ENCODE measurements at regions not wholly inside any gene's neighbourhood (a gene's known extent, or its start where the extent isn't known, plus 50 kb on each side); places are given as distances from the start of the nearest gene placed in this dataset.

- no peak for DNase-seq
These were observed 229.7 kb downstream of the FOXA2 start for GRCh38 chr20:22354647-22355046.

- DNase-seq: no peak
These were observed 230.8 kb downstream of the FOXA2 start for GRCh38 chr20:22353586-22353985.

GRCh38 chr20:22352019-22352418 is 232.4 kb downstream of the FOXA2 start:
- no peak for DNase-seq

GRCh38 chr20:22350624-22351023 is 233.7 kb downstream of the FOXA2 start:
- no peak for DNase-seq

- no peak for DNase-seq
These were observed 236.4 kb downstream of the FOXA2 start for GRCh38 chr20:22348010-22348409.

- no peak for DNase-seq
These were observed 237.7 kb downstream of the FOXA2 start for GRCh38 chr20:22346716-22347115.

- DNase-seq: no peak
These were observed 240.8 kb downstream of the FOXA2 start for GRCh38 chr20:22343612-22344011.

GRCh38 chr20:22342410-22342809 is 242.0 kb downstream of the FOXA2 start:
- DNase-seq: no peak

GRCh38 chr20:22341508-22341907 is 242.9 kb downstream of the FOXA2 start:
- DNase-seq: no peak

- no peak for DNase-seq
These were observed 244.4 kb downstream of the FOXA2 start for GRCh38 chr20:22339946-22340345.

- peak; percentile 46 for DNase-seq
These were observed 245.1 kb downstream of the FOXA2 start for GRCh38 chr20:22339091-22339881.

- DNase-seq: no peak
These were observed 246.1 kb downstream of the FOXA2 start for GRCh38 chr20:22338140-22338708.

- DNase-seq: no peak
These were observed 249.2 kb downstream of the FOXA2 start for GRCh38 chr20:22335210-22335609.

- DNase-seq: no peak
These were observed 250.4 kb downstream of the FOXA2 start for GRCh38 chr20:22333885-22334545.

GRCh38 chr20:22324505-22324904 is 259.9 kb downstream of the FOXA2 start:
- DNase-seq: no peak

- no peak for DNase-seq
These were observed 261.9 kb downstream of the FOXA2 start for GRCh38 chr20:22322513-22322912.

- no peak for DNase-seq
These were observed 263.2 kb downstream of the FOXA2 start for GRCh38 chr20:22321191-22321590.

- DNase-seq: no peak
These were observed 264.0 kb downstream of the FOXA2 start for GRCh38 chr20:22320245-22320915.

GRCh38 chr20:22315771-22316170 is 268.6 kb downstream of the FOXA2 start:
- DNase-seq: no peak

GRCh38 chr20:22315073-22315472 is 269.3 kb downstream of the FOXA2 start:
- DNase-seq: no peak

GRCh38 chr20:22312744-22313346 is 271.5 kb downstream of the FOXA2 start:
- no peak for DNase-seq

- DNase-seq: no peak
These were observed 275.4 kb downstream of the FOXA2 start for GRCh38 chr20:22308934-22309333.

- no peak for DNase-seq
These were observed 277.0 kb downstream of the FOXA2 start for GRCh38 chr20:22307409-22307808.
